SK-N-SH (cell line): ENCODE measurements at regions not wholly inside any gene's neighbourhood (a gene's known extent, or its start where the extent isn't known, plus 50 kb on each side); places are given as distances from the start of the nearest gene placed in this dataset.
A peak's percentile ranks its signal among the peaks of the same experiment; 100 is the strongest.

Experiments
- CTCF ChIA-PET: fragments of 300-600, 350-600 bp; formaldehyde crosslinking; extraction: SDS; loops from one replicate; lab custom pipeline; 2021; lab: Yijun Ruan, JAX
- POLR2A ChIA-PET: fragments of 350-600 bp; sonication (Branson Sonifier 250); formaldehyde crosslinking; extraction: SDS; loops from one replicate; lab custom pipeline; 2020; ENCODE audit warnings: antibody characterized with exemption, inconsistent platforms; lab: Yijun Ruan, JAX
- DNase-seq: peaks from one replicate; pipeline ENCODE4 v3.0.0; 2012
- H2AFZ ChIP-seq: fragments of 200-600 bp; sonication (generic); 2 replicates; pipeline ENCODE4 v1.8.1; 2016; ENCODE audit warnings: antibody characterized with exemption, mild to moderate bottlenecking, low read depth
- H3F3A ChIP-seq: fragments of 200-600 bp; sonication (generic); replicated peaks from 2 replicates; pipeline ENCODE3; 2016; ENCODE audit warnings: antibody characterized with exemption, mild to moderate bottlenecking; ENCODE audit not compliant: insufficient read depth
- H3K27ac ChIP-seq, 2 experiments: fragments of 200-500 bp in 1 of 2; fragments of 200-600 bp in 1 of 2; sonication (Bioruptor generic) in 1 of 2; sonication (generic), shearing (Covaris generic) in 1 of 2; 2 replicates each; pipeline versions ENCODE4 v1.5.1 to v1.6.1; 2014 to 2016; ENCODE audit warnings: low read depth in 2 of 2, inconsistent platforms in 1 of 2, low read length in 1 of 2, mild to moderate bottlenecking in 1 of 2, mixed read lengths in 1 of 2
- H3K27me3 ChIP-seq: fragments of 200-600 bp; sonication (generic), shearing (Covaris generic); 2 replicates; pipeline ENCODE4 v1.6.1; 2016; ENCODE audit warnings: mixed run types; ENCODE audit not compliant: insufficient read depth
- H3K36me3 ChIP-seq, 2 experiments: fragments of 200-500 bp in 1 of 2; fragments of 200-600 bp in 1 of 2; sonication (Bioruptor generic) in 1 of 2; sonication (generic) in 1 of 2; replicated peaks in 1 of 2; 2 replicates each; pipeline versions ENCODE3 to v1.5.1; 2014 to 2016; ENCODE audit warnings: low read length in 1 of 2, mild to moderate bottlenecking in 1 of 2; ENCODE audit not compliant: insufficient read depth in 2 of 2, control insufficient read depth in 1 of 2
- H3K4me1 ChIP-seq, 2 experiments: fragments of 200-500 bp in 1 of 2; fragments of 200-600 bp in 1 of 2; sonication (Bioruptor generic) in 1 of 2; sonication (generic), shearing (Covaris generic) in 1 of 2; 2 replicates each; pipeline versions ENCODE4 v1.5.1 to v1.6.1; 2014 to 2016; ENCODE audit warnings: low read depth in 1 of 2, low read length in 1 of 2, mixed run types in 1 of 2; ENCODE audit not compliant: insufficient read depth in 2 of 2, control insufficient read depth in 1 of 2
- H3K4me2 ChIP-seq: fragments of 200-600 bp; sonication (generic), shearing (Covaris generic); 2 replicates; pipeline ENCODE4 v1.6.1; 2017; ENCODE audit warnings: mixed run types
- H3K4me3 ChIP-seq, 2 experiments: fragments of 200-500 bp in 1 of 2; fragments of 200-600 bp in 1 of 2; sonication (Bioruptor generic) in 1 of 2; sonication (generic), shearing (Covaris generic) in 1 of 2; 2 replicates each; pipeline versions ENCODE4 v1.5.1 to v1.8.1; 2014 to 2016; ENCODE audit warnings: low read depth in 2 of 2, inconsistent platforms in 1 of 2, low read length in 1 of 2, mild to moderate bottlenecking in 1 of 2, mixed read lengths in 1 of 2, moderate library complexity in 1 of 2
- H3K79me2 ChIP-seq: fragments of 200-600 bp; sonication (generic); 2 replicates; pipeline ENCODE4 v1.8.1; 2017; ENCODE audit warnings: mild to moderate bottlenecking; ENCODE audit not compliant: insufficient read depth
- H3K9ac ChIP-seq: fragments of 200-600 bp; sonication (generic); 2 replicates; pipeline ENCODE4 v1.6.1; 2017; ENCODE audit warnings: mixed run types
- H3K9me2 ChIP-seq: fragments of 200-600 bp; sonication (generic); 2 replicates; pipeline ENCODE4 v1.6.1; 2017; ENCODE audit warnings: mixed run types
- H3K9me3 ChIP-seq: fragments of 200-600 bp; sonication (generic); 2 replicates; pipeline ENCODE4 v1.6.1; 2017; ENCODE audit warnings: mixed run types, mild to moderate bottlenecking, moderate library complexity
- H4K20me1 ChIP-seq: fragments of 200-600 bp; sonication (generic); 2 replicates; pipeline ENCODE4 v1.6.1; 2017; ENCODE audit warnings: mild to moderate bottlenecking, mixed run types; ENCODE audit not compliant: insufficient read depth
- CHD2 ChIP-seq: fragments of 150-350 bp; IDR thresholded peaks from 2 replicates; pipeline ENCODE4 v1.6.1; 2018; ENCODE audit warnings: low read length; ENCODE audit not compliant: partially characterized antibody
- ELF1 ChIP-seq: IDR thresholded peaks from 2 replicates; pipeline ENCODE4 v1.4.0; 2012
- EP300 ChIP-seq, 2 experiments: IDR thresholded peaks; 2 replicates each; pipeline versions ENCODE4 v1.4.0 to v1.6.1; 2012; ENCODE audit warnings: borderline replicate concordance in 1 of 2, low read depth in 1 of 2, low read length in 1 of 2
- FOSL2 ChIP-seq: IDR thresholded peaks from 2 replicates; pipeline ENCODE4 v1.4.0; 2012; ENCODE audit warnings: low read depth, mild to moderate bottlenecking, moderate library complexity, borderline replicate concordance
- FOXJ3 ChIP-seq: sonication (generic); formaldehyde crosslinking; IDR thresholded peaks from 2 replicates; pipeline ENCODE4 v1.5.1; 2020; ENCODE audit warnings: mild to moderate bottlenecking, missing genetic modification reagents
- GABPA ChIP-seq: IDR thresholded peaks from 2 replicates; pipeline ENCODE4 v1.4.0; 2012; ENCODE audit warnings: low read depth, mild to moderate bottlenecking
- GATA2 ChIP-seq: sonication (generic); formaldehyde crosslinking; IDR thresholded peaks from 2 replicates; pipeline ENCODE4 v1.5.0; 2020; ENCODE audit warnings: mild to moderate bottlenecking, missing genetic modification reagents
- JUND ChIP-seq: IDR thresholded peaks from 2 replicates; pipeline ENCODE4 v1.4.0; 2012
- MEF2A ChIP-seq: IDR thresholded peaks from 2 replicates; pipeline ENCODE4 v1.4.0; 2012; ENCODE audit warnings: low read depth, borderline replicate concordance
- MXI1 ChIP-seq: IDR thresholded peaks from 2 replicates; pipeline ENCODE4 v1.6.1; 2012; ENCODE audit warnings: mild to moderate bottlenecking, low read depth, low read length, improper control_type of control experiment
- NRF1 ChIP-seq: IDR thresholded peaks from 2 replicates; pipeline ENCODE4 v1.6.1; 2012; ENCODE audit warnings: low read depth, mild to moderate bottlenecking, low read length
- RAD21 ChIP-seq: IDR thresholded peaks from 2 replicates; pipeline ENCODE4 v1.6.1; 2012; ENCODE audit warnings: mild to moderate bottlenecking, low read length
- RCOR1 ChIP-seq: fragments of 150-350 bp; IDR thresholded peaks from 2 replicates; pipeline ENCODE4 v1.6.1; 2017; ENCODE audit warnings: antibody characterized with exemption, low read length
- RFX5 ChIP-seq: IDR thresholded peaks from 2 replicates; pipeline ENCODE4 v1.6.1; 2012; ENCODE audit warnings: mild to moderate bottlenecking, improper control_type of control experiment, low read length
- RXRA ChIP-seq: IDR thresholded peaks from 2 replicates; pipeline ENCODE4 v1.4.0; 2012; ENCODE audit warnings: low read depth, mild to moderate bottlenecking, borderline replicate concordance
- TAF1 ChIP-seq: IDR thresholded peaks from 2 replicates; pipeline ENCODE4 v1.6.1; 2012; ENCODE audit warnings: low read depth, mild to moderate bottlenecking, low read length, moderate library complexity, borderline replicate concordance
- TCF12 ChIP-seq: IDR thresholded peaks from 2 replicates; pipeline ENCODE4 v1.4.0; 2012
- WGBS: methylation state at CpG from one replicate; pipeline ENCODE4 v1.1.6; 2017; ENCODE audit warnings: low lambda C conversion rate; 5-methylcytosine and 5-hydroxymethylcytosine counted together
- TF ChIP-seq, protein P1 (sequence below): fragments of 200-600 bp; sonication (generic); IDR thresholded peaks from 2 replicates; pipeline ENCODE4 v1.6.1; 2017; ENCODE audit warnings: antibody characterized with exemption, mild to moderate bottlenecking, moderate library complexity
- TF ChIP-seq, protein P2 (sequence below): IDR thresholded peaks from 2 replicates; pipeline ENCODE4 v1.4.0; 2012; ENCODE audit warnings: low read depth
- TF ChIP-seq, protein P3 (sequence below): IDR thresholded peaks from 2 replicates; pipeline ENCODE4 v1.4.0; 2012; ENCODE audit warnings: low read depth, borderline replicate concordance
- TF ChIP-seq, protein P4 (sequence below): IDR thresholded peaks from 2 replicates; pipeline ENCODE4 v1.4.0; 2012; ENCODE audit warnings: low read depth, borderline replicate concordance
- TF ChIP-seq, protein P5 (sequence below): IDR thresholded peaks from 2 replicates; pipeline ENCODE4; 2012

DNA sequence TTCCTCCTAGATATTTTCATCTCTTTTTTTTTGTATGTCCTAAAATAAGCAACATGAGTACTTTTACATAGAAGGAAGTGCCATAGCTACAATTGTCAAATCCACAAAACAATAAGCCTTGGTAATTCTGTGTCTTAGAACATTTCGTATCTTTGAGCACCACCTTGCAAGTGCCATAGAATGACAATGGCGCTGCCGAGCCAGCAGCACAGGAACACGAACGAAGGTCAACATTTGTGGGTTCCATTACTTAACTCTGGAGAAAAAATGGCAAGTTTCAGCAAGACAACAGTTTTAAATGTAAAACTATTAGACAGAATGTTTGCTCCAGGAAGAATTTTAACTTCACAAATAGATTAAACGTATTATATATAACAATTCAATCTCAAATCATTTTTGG lies 222.1 kb downstream of the CHRM3 start:
- ChIA-PET CTCF (no interaction called here), POLR2A (no interaction called here)
- H3K9me2 ChIP-seq, result no peaks in the 10 kb centered on the region
- H3F3A ChIP-seq, result no peaks in the 10 kb centered on the region
- peaks cover 0 to 10% of the 10 kb centered on the region in 2 experiments; a peak in 2 of 4 replicates for H3K4me1 ChIP-seq
- WGBS, result 72% methylated on average over 6 of the region's 6 CpGs
- H3K27me3 ChIP-seq, result no peaks in the 10 kb centered on the region
- H3K36me3 ChIP-seq, result no peaks in the 10 kb centered on the region
- no peak overlapping the region for H3K9ac ChIP-seq
- no peak overlapping the region for H2AFZ ChIP-seq
- TF ChIP-seq GATA2 (no peak), EP300 (IDR thresholded peaks at IDR 0.05; ENCODE audit: borderline replicate concordance in 1 of 2, low read depth in 1 of 2, low read length in 1 of 2) (no peak), TAF1 (no peak), NRF1 (no peak), FOXJ3 (CRISPR knock-in tag) (no peak), RAD21 (no peak), TCF12 (no peak), JUND (no peak), FOSL2 (no peak), CHD2 (no peak)
- TF ChIP-seq, protein P1, sequence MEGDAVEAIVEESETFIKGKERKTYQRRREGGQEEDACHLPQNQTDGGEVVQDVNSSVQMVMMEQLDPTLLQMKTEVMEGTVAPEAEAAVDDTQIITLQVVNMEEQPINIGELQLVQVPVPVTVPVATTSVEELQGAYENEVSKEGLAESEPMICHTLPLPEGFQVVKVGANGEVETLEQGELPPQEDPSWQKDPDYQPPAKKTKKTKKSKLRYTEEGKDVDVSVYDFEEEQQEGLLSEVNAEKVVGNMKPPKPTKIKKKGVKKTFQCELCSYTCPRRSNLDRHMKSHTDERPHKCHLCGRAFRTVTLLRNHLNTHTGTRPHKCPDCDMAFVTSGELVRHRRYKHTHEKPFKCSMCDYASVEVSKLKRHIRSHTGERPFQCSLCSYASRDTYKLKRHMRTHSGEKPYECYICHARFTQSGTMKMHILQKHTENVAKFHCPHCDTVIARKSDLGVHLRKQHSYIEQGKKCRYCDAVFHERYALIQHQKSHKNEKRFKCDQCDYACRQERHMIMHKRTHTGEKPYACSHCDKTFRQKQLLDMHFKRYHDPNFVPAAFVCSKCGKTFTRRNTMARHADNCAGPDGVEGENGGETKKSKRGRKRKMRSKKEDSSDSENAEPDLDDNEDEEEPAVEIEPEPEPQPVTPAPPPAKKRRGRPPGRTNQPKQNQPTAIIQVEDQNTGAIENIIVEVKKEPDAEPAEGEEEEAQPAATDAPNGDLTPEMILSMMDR, result no peak
- TF ChIP-seq, protein P2, sequence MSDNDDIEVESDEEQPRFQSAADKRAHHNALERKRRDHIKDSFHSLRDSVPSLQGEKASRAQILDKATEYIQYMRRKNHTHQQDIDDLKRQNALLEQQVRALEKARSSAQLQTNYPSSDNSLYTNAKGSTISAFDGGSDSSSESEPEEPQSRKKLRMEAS, result no peak
- H3K4me2 ChIP-seq, result no peak overlapping the region
- no peak overlapping the region; a peak in 1 of 4 replicates for H3K27ac ChIP-seq
- H3K9me3 ChIP-seq, result no peaks in the 10 kb centered on the region
- no peaks in the 10 kb centered on the region for H3K79me2 ChIP-seq
- no peak overlapping the region for H3K4me3 ChIP-seq
- no peak for DNase-seq
- H4K20me1 ChIP-seq, result no peaks in the 10 kb centered on the region

DNA sequence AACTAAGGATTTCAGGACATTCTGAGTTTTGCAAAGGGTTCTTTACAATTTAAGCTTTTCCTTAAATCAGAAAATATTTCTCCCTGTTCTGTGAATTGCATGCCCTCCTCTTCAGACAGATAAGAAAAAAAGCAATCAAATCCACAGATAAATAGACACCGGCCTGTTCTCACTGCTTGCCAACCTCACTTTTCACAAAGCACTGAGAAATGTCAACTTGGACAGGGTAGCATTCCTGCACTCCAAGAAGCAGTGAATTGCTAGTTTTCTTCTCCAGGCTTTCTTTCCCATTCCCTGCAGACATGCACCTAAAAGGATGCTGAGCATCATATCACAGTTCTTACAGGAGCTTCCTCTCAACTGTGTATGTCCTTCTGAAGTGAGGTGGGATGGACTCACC lies 226.0 kb downstream of the CHRM3 start:
- DNase-seq, result no peak
- Histone ChIP-seq H3K4me2 (no peak overlapping the region), H3K36me3 (no peaks in the 10 kb centered on the region), H3K4me1 (peaks cover 0 to 23% of the 10 kb centered on the region in 2 experiments; a peak in 2 of 4 replicates), H2AFZ (no peak overlapping the region), H3K9me3 (no peaks in the 10 kb centered on the region), H3K9me2 (no peaks in the 10 kb centered on the region), H4K20me1 (no peaks in the 10 kb centered on the region), H3K27ac (peak overlapping the region in 1 of 2 experiments; percentile 28; a peak in 1 of 4 replicates), H3K9ac (no peak overlapping the region), H3K4me3 (no peak overlapping the region), H3K79me2 (no peaks in the 10 kb centered on the region), H3F3A (no peaks in the 10 kb centered on the region), H3K27me3 (no peaks in the 10 kb centered on the region)
- 75% methylated on average over 1 of the region's 1 CpG for WGBS
- ChIA-PET CTCF (interaction anchor here (0.7 kb wide), 1 partner anchor 11 kb away, joined by 3 read pairs; no protein-coding TSS in a partner anchor), POLR2A (interaction anchor here (0.5 kb wide), 1 partner anchor 202 kb away, joined by 3 read pairs; no protein-coding TSS in a partner anchor)
- no peak for TF ChIP-seq ELF1
- no peak for TF ChIP-seq GABPA
- TF ChIP-seq, protein P3, sequence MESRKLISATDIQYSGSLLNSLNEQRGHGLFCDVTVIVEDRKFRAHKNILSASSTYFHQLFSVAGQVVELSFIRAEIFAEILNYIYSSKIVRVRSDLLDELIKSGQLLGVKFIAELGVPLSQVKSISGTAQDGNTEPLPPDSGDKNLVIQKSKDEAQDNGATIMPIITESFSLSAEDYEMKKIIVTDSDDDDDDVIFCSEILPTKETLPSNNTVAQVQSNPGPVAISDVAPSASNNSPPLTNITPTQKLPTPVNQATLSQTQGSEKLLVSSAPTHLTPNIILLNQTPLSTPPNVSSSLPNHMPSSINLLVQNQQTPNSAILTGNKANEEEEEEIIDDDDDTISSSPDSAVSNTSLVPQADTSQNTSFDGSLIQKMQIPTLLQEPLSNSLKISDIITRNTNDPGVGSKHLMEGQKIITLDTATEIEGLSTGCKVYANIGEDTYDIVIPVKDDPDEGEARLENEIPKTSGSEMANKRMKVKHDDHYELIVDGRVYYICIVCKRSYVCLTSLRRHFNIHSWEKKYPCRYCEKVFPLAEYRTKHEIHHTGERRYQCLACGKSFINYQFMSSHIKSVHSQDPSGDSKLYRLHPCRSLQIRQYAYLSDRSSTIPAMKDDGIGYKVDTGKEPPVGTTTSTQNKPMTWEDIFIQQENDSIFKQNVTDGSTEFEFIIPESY, result no peak
- TF ChIP-seq MXI1, result no peak
- TF ChIP-seq, protein P4, sequence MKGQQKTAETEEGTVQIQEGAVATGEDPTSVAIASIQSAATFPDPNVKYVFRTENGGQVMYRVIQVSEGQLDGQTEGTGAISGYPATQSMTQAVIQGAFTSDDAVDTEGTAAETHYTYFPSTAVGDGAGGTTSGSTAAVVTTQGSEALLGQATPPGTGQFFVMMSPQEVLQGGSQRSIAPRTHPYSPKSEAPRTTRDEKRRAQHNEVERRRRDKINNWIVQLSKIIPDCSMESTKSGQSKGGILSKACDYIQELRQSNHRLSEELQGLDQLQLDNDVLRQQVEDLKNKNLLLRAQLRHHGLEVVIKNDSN, result no peak
- TF ChIP-seq, protein P1, result no peak
- TF ChIP-seq JUND, result no peak
- no peak for TF ChIP-seq RCOR1
- no peak for TF ChIP-seq TAF1
- TF ChIP-seq, protein P5, sequence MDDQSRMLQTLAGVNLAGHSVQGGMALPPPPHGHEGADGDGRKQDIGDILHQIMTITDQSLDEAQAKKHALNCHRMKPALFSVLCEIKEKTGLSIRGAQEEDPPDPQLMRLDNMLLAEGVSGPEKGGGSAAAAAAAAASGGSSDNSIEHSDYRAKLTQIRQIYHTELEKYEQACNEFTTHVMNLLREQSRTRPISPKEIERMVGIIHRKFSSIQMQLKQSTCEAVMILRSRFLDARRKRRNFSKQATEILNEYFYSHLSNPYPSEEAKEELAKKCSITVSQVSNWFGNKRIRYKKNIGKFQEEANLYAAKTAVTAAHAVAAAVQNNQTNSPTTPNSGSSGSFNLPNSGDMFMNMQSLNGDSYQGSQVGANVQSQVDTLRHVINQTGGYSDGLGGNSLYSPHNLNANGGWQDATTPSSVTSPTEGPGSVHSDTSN, result no peak
- TF ChIP-seq MEF2A, result no peak
- TF ChIP-seq FOSL2, result no peak
- TF ChIP-seq RXRA, result no peak
- TF ChIP-seq RFX5, result no peak
- TF ChIP-seq TCF12, result no peak
